H1 (cell line): ENCODE measurements at regions not wholly inside any gene's neighbourhood (a gene's known extent, or its start where the extent isn't known, plus 50 kb on each side); places are given as distances from the start of the nearest gene placed in this dataset.

Experiments
- CBX5 ChIP-seq: fragments of 300-800, 300-1000 bp; sonication (generic); IDR thresholded peaks from 2 replicates; pipeline ENCODE4 v1.7.1; 2016; ENCODE audit warnings: antibody characterized with exemption, low read length, low read depth
- CHD7 ChIP-seq: fragments of 300-600 bp; sonication (generic); IDR thresholded peaks from 2 replicates; pipeline ENCODE4 v1.7.1; 2012; ENCODE audit warnings: low read length, moderate library complexity, mild to moderate bottlenecking, inconsistent platforms; ENCODE audit not compliant: insufficient replicate concordance
- EP300 ChIP-seq, 2 experiments: IDR thresholded peaks; 1 replicate in 1 of 2; 2 replicates in 1 of 2; pipeline ENCODE4 v1.6.1; 2011 to 2012; ENCODE audit warnings: low read depth in 2 of 2, low read length in 2 of 2, mild to moderate bottlenecking in 2 of 2, borderline replicate concordance in 1 of 2, inconsistent platforms in 1 of 2, moderate library complexity in 1 of 2
- JUN ChIP-seq: IDR thresholded peaks from 2 replicates; pipeline ENCODE4 v1.6.1; 2011; ENCODE audit warnings: low read depth, mild to moderate bottlenecking, improper control_type of control experiment, low read length
- RAD21 ChIP-seq, 2 experiments: IDR thresholded peaks in 1 of 2; conservative IDR thresholded peaks in 1 of 2; 2 replicates each; pipeline ENCODE4 v1.6.1; 2011; ENCODE audit warnings: low read depth in 2 of 2, low read length in 2 of 2, improper control_type of control experiment in 1 of 2, inconsistent platforms in 1 of 2, mild to moderate bottlenecking in 1 of 2, moderate library complexity in 1 of 2
- RXRA ChIP-seq: IDR thresholded peaks from 2 replicates; pipeline ENCODE4 v1.6.1; 2011; ENCODE audit warnings: low read depth, mild to moderate bottlenecking, low read length, moderate library complexity; ENCODE audit not compliant: insufficient read depth
- SP2 ChIP-seq: IDR thresholded peaks from 2 replicates; pipeline ENCODE4 v1.6.1; 2012; ENCODE audit warnings: mild to moderate bottlenecking, low read length, inconsistent platforms
- SP4 ChIP-seq: IDR thresholded peaks from 2 replicates; pipeline ENCODE4 v1.6.1; 2012; ENCODE audit warnings: low read length, inconsistent platforms
- TAF1 ChIP-seq: IDR thresholded peaks from 2 replicates; pipeline ENCODE4 v1.6.1; 2011; ENCODE audit warnings: mild to moderate bottlenecking, low read depth, low read length
- TAF7 ChIP-seq: optimal IDR thresholded peaks from 2 replicates; pipeline ENCODE3; 2011; ENCODE audit warnings: low read depth, mild to moderate bottlenecking, inconsistent platforms, low read length, moderate library complexity, borderline replicate concordance

GRCh38 chr10:84685047-84685660, 356.8 kb downstream of the CCSER2 start (continued):
- TF ChIP-seq CHD7 (no peak), RXRA (no peak), SP2 (no peak), EP300 (IDR thresholded peaks at IDR 0.05; ENCODE audit: borderline replicate concordance in 1 of 2, low read depth in 2 of 2, low read length in 2 of 2) (no peak), TAF7 (no peak), JUN (no peak), SP4 (no peak), CBX5 (no peak), TAF1 (no peak), RAD21 (IDR thresholded peaks at IDR 0.05 in 1 of 2, conservative IDR thresholded peaks at IDR 0.05 in 1 of 2; ENCODE audit: low read depth in 2 of 2, low read length in 2 of 2) (no peak)
